ENCODE measurements at regions not wholly inside any gene's neighbourhood (a gene's known extent, or its start where the extent isn't known, plus 50 kb on each side); places are given as distances from the start of the nearest gene placed in this dataset.

GRCh38 chr11:43589601-43590250 is 90.8 kb upstream of the HSD17B12 start:
- ChIA-PET POLR2A (no interaction called here), CTCF (no interaction called here)
- Histone ChIP-seq H3K4me1 (ENCODE audit: control insufficient read depth in 2 of 2, insufficient read depth in 2 of 2, low read length in 2 of 2) (no peaks in the 10 kb centered on the region), H2AFZ (ENCODE audit: insufficient read depth, low read depth, low read length, poor library complexity, severe bottlenecking) (no peak overlapping the region), H3K9me3 (ENCODE audit: control extremely low read depth in 1 of 3, control insufficient read depth in 2 of 3, insufficient read depth in 1 of 3, low read length in 2 of 3) (no peaks in the 10 kb centered on the region), H3K4me2 (replicated peaks; ENCODE audit: low read depth, low read length, poor library complexity, severe bottlenecking) (no peak overlapping the region), H3K9ac (ENCODE audit: low read length) (no peak overlapping the region), H3K4me3 (ENCODE audit: control extremely low read depth in 1 of 5, extremely low read depth in 1 of 5, insufficient read depth in 1 of 5, low read depth in 2 of 5, low read length in 4 of 5) (no peak overlapping the region), H3K27ac (ENCODE audit: low read length in 2 of 2) (no peak overlapping the region), H3K36me3 (replicated peaks in 1 of 2; ENCODE audit: control extremely low read depth in 1 of 2, control insufficient read depth in 1 of 2, extremely low read depth in 1 of 2, insufficient read depth in 2 of 2, low read length in 1 of 2) (no peaks in the 10 kb centered on the region), H3K79me2 (ENCODE audit: control insufficient read depth, insufficient read depth, low read length) (no peaks in the 10 kb centered on the region), H4K20me1 (ENCODE audit: control insufficient read depth, insufficient read depth, low read length, poor library complexity, severe bottlenecking) (no peaks in the 10 kb centered on the region), H3K27me3 (replicated peaks in 1 of 4; ENCODE audit: control extremely low read depth in 1 of 4, control insufficient read depth in 3 of 4, insufficient read depth in 4 of 4, low read length in 3 of 4) (peaks cover 0 to 13% (median 10%) of the 10 kb centered on the region in 4 experiments)
- H3K27ac Mint-ChIP-seq = no peak overlapping the region
- 100% methylated on average over 2 of the region's 5 CpGs for WGBS (ENCODE audit: insufficient coverage)
- H3K4me1 Mint-ChIP-seq = no peaks in the 10 kb centered on the region
- peaks cover 51% of the 10 kb centered on the region for H3K27me3 Mint-ChIP-seq
- ATAC-seq (ENCODE audit: low read depth) (no peak), DNase-seq (no peak)
- H3K9me3 Mint-ChIP-seq (ENCODE audit: insufficient read depth) = no peaks in the 10 kb centered on the region
- no peak for TF ChIP-seq EZH2 (IDR thresholded peaks at IDR 0.05; ENCODE audit: borderline replicate concordance, insufficient read depth, low read depth, low read length, poor library complexity, severe bottlenecking)
- intact Hi-C loops (cut with micrococcal nuclease) = no loop called here
- H3K4me3 Mint-ChIP-seq = no peak overlapping the region

- no peak overlapping the region for H3K27ac Mint-ChIP-seq
- Histone ChIP-seq H3K36me3 (replicated peaks in 1 of 2; ENCODE audit: control extremely low read depth in 1 of 2, control insufficient read depth in 1 of 2, extremely low read depth in 1 of 2, insufficient read depth in 2 of 2, low read length in 1 of 2) (no peaks in the 10 kb centered on the region), H3K9ac (ENCODE audit: low read length) (no peak overlapping the region), H3K4me2 (replicated peaks; ENCODE audit: low read depth, low read length, poor library complexity, severe bottlenecking) (no peak overlapping the region), H2AFZ (ENCODE audit: insufficient read depth, low read depth, low read length, poor library complexity, severe bottlenecking) (no peak overlapping the region), H4K20me1 (ENCODE audit: control insufficient read depth, insufficient read depth, low read length, poor library complexity, severe bottlenecking) (no peaks in the 10 kb centered on the region), H3K4me3 (ENCODE audit: control extremely low read depth in 1 of 5, extremely low read depth in 1 of 5, insufficient read depth in 1 of 5, low read depth in 2 of 5, low read length in 4 of 5) (no peak overlapping the region), H3K9me3 (ENCODE audit: control extremely low read depth in 1 of 3, control insufficient read depth in 2 of 3, insufficient read depth in 1 of 3, low read length in 2 of 3) (no peaks in the 10 kb centered on the region), H3K4me1 (ENCODE audit: control insufficient read depth in 2 of 2, insufficient read depth in 2 of 2, low read length in 2 of 2) (no peaks in the 10 kb centered on the region), H3K27ac (ENCODE audit: low read length in 2 of 2) (no peak overlapping the region), H3K27me3 (replicated peaks in 1 of 4; ENCODE audit: control extremely low read depth in 1 of 4, control insufficient read depth in 3 of 4, insufficient read depth in 4 of 4, low read length in 3 of 4) (peaks cover 0 to 16% (median 3%) of the 10 kb centered on the region in 4 experiments), H3K79me2 (ENCODE audit: control insufficient read depth, insufficient read depth, low read length) (no peaks in the 10 kb centered on the region)
- ChIA-PET CTCF (no interaction called here), POLR2A (no interaction called here)
- ATAC-seq (ENCODE audit: low read depth) (no peak), DNase-seq (no peak)
- H3K4me3 Mint-ChIP-seq = no peak overlapping the region
- TF ChIP-seq EZH2 (IDR thresholded peaks at IDR 0.05; ENCODE audit: borderline replicate concordance, insufficient read depth, low read depth, low read length, poor library complexity, severe bottlenecking) = no peak
- no peak for TF ChIP-seq CTCF (IDR thresholded peaks at IDR 0.05)
- H3K9me3 Mint-ChIP-seq (ENCODE audit: insufficient read depth) = no peaks in the 10 kb centered on the region
- H3K27me3 Mint-ChIP-seq = peaks cover 31% of the 10 kb centered on the region
- H3K4me1 Mint-ChIP-seq = no peaks in the 10 kb centered on the region
- intact Hi-C loops (cut with micrococcal nuclease) = no loop called here
- no CpG with 5 or more reads among the region's 1 CpG for WGBS (ENCODE audit: insufficient coverage)
Observed at GRCh38 chr11:43601511-43601910, 79.0 kb upstream of the HSD17B12 start.

Measured in B cell (primary cell).